CD1c-positive myeloid dendritic cell (primary cell): ENCODE measurements at regions not wholly inside any gene's neighbourhood (a gene's known extent, or its start where the extent isn't known, plus 50 kb on each side); places are given as distances from the start of the nearest gene placed in this dataset.
A peak's percentile ranks its signal among the peaks of the same experiment; 100 is the strongest.
"Not testable (repeated sequence)": the region's sequence is repeated elsewhere in the genome, so short reads cannot be mapped to it uniquely, and the experiment has no call there.

Source experiments
- DNase-seq: peaks from one replicate; pipeline ENCODE4 v3.0.0-alpha.2; 2016; ENCODE audit errors: extremely low spot score

DNA sequence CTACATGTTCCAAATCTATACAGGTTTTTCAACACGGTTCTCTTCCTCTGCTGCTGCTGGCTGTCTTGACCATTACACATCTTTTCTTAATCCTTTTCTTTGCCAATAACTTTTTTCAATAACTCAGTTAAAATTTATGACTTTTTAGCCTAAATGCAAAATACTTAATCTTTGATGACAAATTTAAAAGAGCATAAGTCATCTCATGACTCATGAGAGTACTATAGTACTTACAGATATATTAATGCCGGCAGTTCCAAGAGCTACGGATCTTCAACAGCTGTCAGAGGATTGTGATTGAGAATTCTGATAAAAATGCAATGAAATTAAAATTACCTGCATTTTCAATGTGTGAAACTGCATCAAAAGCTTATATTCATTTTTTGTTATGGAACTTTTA is 105.5 kb downstream of the KPNA2 start:
- DNase-seq, result no peak

DNA sequence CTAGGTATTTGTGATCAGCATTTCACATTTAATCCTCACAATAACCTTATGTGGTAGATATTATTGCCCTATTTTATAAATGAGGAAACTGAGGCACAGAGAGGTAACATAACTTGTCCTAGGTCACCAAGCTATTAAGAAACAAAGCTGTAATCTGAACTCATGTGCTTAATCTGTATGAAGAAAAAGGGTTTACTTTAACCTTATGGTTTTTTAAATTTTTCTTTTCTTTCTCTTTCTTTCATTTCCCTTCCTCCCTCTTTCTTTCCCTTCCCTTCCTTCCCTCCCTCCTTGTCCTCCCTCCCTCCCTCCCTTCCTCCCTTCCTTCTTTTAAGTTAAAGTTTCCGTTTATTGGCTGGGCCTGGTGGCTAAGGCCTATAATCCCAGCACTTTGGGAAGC is 105.2 kb upstream of the AMZ2 start:
- DNase-seq, result no peak

DNA sequence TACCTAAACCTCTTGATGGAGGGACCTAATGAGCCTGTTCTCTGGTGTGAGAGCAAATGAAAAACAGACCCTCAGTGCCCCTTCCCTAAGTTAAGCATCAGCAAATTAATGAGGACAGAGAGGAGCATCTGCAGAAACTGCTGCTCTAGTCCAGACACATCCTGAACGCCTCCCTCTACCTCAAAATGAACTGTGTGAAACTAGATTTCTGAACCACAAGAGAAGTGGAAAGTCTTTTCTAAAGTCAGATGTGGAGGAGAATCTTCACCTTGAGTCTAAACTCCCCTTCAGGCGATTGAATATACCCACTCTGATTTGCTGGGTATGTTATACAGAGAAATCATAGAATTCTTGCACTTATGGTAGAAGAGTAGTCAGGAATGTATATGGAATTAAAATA is 104.4 kb upstream of the AMZ2 start:
- DNase-seq, result no peak

DNA sequence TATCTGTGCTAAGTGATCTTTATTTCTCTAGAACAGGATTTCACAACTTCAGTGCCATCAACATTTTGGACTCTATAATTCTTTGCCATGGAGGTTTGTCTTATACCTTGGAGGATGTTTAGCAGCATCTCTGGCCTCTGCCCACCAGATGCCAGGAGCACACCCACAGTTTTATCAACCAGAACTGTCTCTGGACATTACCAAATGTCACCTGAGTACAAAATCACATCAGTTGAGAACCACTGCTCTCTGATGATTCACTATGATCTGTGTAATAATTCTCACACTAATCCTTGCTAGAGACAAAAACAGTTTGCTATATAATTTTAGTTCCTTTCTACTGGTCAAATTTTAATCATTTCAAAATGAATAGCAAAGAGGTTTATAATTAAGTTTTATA is 102.8 kb upstream of the AMZ2 start:
- DNase-seq, result no peak

DNA sequence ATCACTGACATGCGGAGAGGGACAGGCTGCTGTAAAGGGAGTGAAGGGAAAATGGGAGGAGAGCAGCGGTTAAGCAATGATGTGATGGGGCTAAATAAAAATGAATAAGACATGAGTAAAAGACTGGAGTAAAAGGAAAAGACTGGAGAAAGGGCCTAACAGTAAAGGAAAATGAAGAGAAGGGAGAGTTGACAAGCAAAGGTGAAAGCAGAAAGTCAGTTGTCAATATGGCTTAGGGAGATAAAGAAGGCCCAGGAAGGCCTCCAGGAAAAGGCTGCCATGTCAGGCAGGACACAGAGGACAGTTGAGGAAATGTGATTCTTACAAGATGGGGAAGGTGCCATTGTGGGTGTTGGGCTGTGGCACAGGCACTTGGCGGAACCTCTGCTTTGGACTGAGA is 98.9 kb upstream of the AMZ2 start:
- no peak for DNase-seq

DNA sequence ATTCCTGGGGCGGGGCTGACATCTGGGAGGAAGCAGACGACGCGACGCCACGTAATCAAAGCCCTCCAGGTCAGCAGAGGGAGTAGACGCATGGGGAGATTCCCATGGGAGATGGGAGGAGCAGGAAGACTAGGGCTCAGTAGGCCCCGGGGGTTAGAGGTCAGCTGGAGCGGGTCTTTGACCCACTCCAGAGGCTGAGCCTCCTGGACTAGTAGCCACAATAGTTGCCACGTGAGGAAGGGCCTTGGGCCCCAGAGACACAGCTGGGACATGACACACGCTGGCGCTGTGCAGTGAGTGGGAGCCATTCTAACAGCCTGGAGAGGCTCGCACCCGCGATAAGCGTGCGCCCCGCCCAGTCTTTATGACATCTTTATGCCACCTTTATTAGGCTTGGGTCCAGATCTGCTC is 95.7 kb upstream of the AMZ2 start:
- DNase-seq, result no peak

DNA sequence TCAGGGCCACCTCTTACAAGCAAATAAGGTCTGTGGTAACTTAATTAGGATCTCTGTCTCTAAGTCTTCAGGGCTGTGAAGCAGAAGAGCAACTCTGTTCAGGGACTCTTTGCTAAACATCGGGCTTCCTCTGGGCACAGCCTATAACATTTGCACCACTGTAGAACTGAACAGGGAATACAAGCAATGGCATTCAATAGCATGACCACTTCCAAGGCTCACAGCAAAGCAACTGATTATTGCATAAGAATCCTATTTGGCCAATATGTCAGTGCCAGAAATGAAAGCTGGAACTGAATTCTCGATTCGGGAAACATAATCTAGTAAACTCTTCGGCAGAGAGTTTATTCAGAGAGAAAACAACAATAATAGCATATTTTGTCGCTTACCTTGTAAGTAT is 92.2 kb upstream of the AMZ2 start:
- DNase-seq, result no peak

DNA sequence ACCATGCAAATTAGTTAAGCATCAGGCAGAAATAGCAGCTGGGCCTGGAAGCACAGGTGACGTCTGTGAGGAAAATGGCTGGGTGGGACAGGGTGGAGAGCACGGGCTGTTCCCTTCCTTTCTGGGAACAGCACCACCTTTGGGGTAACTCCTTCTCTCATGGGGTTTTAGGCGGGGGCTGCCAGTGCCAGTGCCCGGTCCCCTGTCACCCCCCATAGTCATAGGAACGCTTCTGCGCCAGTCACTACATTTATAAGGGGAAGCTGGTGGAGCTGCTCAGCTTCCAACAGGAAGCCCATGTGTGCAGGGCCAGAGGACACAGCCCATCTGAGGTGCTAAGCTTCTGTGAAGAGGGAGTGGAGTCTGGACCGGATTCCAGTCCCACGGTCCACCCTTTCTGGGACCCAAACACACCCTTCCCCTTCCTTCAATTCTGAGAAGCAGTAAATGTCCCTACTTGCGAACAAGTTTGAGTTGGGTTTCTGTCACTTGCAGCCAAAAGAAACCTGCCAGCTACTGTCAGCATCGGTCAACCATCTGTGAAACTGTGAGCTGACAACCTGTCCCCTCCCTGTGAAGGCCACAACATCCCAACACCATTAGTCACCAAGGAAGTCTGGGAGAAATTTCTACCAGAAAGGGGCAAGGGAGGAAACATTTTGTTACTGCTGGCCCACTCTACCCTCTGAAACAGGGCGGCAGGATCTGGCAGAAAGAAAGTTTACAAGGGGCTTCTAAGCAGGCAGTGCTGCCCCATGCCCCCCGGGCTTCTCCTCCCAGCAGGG is 86.0 kb upstream of the AMZ2 start:
- DNase-seq, result no peak

DNA sequence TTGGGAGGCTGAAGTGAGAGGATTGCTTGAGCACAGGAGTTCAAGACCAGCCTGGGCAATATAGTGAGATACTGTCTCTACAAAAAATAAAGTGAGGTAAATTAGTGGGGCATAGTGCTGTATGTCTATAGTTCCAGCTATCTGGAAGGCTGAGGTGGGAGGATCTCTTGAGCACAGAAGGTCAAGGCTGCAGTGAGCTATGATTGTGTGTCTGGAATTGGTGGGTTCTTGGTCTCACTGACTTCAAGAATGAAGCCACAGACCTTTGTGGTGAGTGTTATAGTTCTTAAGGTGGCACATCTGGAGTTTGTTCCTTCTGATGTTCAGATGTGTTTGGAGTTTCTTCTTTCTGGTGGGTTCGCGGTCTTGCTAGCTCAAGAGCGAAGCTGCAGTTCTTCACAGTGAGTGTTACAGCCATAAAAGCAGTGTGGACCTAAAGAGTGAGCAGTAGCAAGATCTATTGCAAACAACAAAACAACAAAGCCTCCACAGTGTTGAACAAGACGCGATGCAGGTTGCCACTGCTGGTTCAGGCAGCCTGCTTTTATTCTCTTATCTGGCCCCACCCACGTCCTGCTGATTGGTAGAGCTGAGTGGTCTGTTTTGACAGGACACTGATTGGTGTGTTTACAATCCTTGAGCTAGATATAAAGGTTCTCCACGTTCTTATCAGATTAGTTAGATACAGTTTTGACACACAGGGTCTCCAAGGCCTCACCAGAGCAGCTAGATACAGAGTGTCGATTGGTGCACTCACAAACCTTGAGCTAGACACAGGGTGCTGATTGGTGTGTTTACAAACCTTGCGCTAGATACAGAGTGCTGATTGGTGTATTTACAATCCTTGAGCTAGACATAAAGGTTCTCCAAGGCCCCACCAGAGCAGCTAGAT is 79.3 kb upstream of the AMZ2 start:
- DNase-seq, result not testable (repeated sequence)

DNA sequence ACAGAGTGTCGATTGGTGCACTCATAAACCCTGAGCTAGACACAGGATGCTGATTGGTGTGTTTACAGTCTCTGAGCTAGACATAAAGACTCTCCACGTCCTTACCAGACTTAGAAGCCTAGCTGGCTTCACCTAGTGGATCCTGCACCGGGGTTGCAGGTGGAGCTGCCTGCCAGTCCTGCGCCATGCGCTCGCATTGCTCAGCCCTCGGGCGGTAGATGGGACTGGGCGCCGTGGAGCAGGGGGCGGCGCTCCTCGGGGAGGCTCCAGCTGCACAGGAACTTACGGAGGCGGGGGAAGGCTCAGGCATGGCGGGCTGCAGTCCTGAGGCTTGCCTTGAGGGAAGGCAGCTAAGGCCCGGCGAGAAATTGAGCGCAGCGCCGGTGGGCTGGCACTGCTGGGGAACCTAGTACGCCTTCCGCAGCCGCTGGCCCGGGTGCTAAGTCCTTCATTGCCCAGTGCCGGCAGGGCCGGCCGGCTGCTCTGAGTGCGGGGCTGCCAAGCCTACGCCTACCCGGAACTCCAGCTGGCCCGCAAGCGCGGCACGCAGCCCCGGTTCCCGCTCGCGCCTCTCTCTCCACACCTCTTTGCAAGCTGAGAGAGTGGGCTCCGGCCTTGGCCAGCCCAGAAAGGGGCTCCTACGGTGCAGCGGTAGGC is 78.5 kb upstream of the AMZ2 start:
- not testable (repeated sequence) for DNase-seq

DNA sequence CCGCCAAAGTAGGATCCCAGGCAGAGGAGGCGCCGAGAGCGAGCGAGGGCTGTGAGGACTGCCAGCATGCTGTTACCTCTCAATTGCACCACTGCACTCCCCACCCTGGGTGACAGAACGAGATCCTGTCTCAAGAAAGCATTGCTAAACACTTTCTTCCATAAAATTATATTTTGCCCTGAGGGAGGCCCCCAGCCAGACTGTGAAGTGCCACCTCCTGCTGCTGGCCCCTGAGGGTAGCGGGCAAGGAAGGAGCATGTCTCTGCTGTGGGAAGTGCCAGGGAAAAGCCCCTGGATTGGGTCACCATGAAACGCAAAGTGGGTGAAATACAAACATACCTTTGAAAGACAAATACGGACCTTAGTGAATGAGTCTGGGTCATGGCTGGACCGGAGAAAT is 78.0 kb upstream of the AMZ2 start:
- DNase-seq, result no peak

DNA sequence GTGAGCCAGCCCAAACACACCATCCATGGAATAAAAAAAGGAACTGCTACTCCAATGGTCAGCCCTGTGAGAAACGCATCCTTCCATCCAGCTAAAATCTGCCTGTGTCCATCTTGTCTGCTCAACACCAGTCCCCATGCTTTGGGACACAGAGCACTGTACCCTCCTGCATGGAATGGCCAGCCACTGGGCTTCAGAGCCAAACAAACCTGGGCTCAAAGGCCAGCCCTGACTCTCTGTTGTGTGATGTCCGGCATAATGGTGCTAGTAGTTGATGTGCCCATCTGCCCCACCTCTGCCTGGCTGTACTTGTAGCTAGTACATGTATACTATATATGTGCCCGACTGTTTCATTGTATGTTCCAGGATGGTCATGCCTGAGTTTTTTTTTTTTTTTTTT is 77.6 kb upstream of the AMZ2 start:
- no peak for DNase-seq

DNA sequence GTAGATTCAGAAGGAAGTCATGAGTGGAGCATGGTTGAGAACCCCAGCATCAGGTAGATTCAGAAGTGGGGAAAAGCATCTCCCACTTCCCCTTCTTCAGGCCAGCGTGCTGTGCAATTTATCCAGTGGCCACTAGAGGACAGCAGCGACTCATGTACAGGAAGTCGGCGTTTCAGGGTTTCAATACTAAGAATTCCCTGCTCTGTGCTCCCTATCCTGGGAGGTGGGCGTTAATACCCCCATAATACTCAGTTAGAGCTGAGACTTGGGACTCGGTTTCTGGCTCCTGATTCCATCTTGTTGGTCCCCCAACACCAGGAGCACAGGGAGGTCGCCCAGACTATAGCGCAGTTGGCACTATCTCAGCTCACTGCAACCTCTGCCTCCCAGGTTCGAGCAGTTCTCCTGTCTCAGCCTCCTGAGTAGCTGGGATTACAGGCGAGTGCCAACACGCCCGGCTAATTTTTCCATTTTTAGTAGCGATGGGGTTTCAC is 75.3 kb upstream of the AMZ2 start:
- peak; percentile 81 for DNase-seq

DNA sequence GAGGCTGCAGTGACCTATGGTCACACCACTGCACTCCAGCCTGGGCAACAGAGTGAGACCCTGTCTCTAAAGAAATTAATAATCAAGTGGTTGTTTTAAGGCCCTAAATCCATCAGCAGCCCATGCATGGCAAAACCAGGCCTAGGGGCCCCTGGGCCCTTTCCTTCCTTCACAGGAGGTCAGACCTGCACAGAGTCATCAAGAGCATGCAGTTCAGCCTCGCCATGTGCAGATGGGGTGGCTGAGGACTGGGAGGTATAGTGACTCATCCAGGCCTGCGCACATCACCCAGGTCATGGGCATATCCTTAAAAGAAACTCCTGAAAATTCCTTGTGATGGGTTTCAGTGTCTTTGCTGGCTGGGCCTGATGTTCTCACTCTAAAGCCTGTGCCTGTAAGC is 72.4 kb upstream of the AMZ2 start:
- no peak for DNase-seq

DNA sequence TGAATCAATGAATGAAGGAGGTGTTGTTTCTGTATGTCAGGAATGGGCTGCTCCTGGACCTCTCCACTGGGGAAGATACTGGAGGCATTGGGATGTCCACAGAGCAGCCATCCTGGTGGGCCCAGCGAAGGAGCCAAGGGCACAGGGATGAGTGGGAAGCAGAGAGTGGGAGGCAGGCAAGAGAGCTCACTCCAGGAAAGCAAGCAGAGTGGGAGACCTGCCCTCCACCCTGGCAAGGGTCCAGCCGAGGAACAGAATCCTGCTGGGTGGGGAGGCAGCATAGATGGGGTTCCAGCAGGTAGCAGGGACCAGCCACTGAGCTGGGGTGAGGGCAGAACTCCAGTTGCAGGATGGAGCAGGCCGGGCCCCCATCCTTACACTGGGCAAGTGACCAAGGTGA is 71.9 kb upstream of the AMZ2 start:
- no peak for DNase-seq

DNA sequence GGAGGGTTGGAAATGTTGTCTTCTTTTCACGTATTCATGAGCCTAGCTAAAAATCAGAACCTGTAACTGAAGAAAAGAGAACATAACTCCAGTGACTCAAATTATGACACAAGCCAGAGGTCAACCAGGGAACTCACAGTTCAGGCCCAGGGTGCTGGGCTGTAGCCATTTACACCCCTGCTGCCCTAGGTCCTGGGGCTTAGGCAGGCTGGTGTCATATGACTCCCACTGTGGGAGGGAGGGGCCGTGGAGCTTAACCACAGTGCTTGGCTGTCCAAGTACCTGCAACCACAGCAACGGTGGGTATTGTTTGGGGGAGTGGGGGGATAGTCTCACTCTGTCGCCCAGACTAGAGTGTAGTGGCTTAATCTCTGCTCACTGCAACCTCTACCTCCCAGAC is 71.1 kb upstream of the AMZ2 start:
- no peak for DNase-seq

DNA sequence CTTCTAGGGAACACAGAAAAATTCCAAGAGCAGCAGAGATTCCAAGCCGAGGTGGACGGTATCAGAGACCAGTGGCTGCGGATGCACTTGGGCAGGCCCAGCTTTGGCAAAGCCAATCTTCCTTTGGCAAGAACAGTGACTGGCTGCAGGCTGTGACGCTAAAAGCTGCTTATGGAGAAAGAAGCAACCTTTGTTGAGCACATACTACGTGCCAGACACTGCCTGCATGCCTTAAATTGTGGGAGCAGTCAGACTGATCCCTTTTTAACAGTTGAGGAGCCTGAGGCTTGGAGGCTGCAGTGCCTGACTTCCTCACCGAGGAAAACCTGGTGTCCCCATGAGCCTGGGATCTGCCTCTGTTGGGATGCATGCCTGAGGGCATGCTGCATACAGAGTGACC is 69.0 kb upstream of the AMZ2 start:
- no peak for DNase-seq

DNA sequence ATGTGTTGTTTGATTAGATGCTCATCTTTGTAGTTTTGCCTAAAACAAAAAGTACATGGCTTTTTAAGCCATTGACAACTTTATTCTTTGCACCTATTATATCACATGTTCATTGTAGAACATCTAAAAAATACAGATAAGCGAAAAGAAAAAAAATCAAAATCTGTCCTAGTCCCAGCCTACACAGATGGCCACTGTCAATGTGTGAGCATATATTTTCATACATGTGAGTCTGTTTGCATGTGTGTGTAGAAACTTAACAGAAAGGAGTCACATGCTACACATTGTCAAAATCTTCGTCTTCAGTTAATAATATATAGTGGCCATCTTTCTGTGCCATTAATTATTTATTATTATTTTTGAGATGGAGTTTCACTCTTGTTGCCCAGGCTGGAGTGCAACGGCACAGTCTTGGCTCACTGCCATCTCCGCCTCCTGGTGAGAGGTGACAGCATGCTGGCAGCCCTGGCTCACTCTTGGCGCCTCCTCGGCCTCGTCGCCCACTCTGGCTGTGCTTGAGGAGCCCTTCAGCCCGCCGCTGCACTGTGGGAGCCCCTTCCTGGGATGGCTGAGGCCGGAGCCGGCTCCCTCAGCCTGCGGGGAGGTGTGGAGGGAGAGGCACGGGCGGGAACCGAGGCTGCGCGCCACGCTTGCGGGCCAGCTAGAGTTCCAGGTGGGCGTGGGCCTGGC is 68.5 kb upstream of the AMZ2 start:
- DNase-seq, result no peak

DNA sequence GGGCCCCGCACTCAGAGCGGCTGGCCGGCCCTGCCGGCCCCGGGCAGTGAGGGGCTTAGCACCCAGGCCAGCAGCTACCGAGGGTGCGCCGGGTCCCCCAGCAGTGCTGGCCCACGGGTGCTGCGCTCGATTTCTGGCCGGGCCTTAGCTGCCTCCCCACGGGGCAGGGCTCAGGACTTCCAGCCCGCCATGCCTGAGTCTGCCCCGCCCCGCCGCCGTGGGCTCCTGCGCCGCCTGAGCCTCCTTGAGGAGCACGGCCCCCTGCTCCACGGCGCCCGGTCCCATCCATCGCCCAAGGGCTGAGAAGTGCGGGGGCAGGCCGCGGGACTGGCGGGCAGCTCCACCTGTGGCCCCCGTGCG is 67.9 kb upstream of the AMZ2 start:
- no peak for DNase-seq

DNA sequence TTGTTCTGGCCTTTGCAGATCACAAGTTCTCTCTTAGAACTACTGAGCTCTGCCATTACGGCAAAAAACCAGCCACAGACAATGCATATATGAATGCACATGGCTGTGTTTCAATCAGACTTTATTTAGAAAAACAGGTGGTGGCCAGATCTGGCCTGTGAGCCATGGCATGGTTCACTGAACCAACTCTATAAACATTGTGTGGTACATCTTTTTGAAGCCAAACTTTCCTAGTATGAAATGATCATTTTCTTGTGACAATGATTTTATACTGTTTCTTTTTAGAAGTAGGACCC is 65.9 kb upstream of the AMZ2 start:
- DNase-seq, result no peak

DNA sequence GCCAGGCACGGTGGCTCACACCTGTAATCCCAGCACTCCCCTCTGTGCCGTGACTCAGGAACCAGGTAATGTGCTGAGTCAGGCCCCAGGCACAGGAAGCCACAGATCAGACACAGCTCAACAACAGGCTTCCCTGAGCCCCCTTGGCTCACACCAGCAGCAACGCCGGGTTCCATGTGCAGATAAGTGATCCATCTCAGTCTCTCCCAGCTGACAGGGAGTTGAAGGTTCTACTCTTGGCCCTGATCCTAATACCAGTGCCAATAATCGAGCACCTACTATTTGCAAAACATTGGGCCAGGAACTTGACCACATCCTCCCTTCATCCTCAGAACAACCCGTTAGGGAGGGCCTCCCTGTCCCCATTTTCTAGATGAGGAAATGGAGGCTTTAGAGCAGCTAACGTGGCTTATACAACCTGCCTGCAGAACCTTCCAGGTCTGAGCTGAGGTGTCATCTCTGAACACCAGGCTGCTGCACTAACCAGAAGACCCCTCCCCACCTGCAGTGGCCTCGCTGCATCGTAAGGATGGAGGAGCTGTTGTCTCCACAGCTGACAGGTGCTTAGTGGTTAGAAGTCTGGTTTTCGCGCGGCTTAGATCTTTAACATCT is 64.8 kb upstream of the AMZ2 start:
- DNase-seq, result peak; percentile 24

DNA sequence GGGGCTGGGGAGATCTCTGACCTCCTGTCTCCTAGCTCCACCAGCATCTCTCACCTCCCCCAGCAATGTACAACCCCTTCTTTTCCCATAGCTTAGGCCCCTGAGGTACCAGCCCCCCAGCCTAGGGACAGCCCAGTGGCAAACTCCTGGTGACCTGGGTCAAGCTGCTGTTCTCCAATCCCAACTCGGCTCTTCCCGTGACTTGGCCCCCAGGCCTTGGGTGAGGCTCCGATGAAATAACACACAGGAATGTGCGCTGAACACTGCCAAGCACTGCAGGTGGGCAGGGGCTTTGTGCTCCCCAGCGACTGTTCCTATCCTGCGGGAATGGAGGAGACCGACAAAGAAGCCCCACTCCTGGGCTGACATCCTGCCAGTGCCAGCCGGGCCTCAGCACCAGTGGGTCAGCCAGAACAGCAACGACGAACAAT is 63.7 kb upstream of the AMZ2 start:
- no peak for DNase-seq
